Astrocyte (in vitro differentiated cells and primary cell): ENCODE measurements at regions not wholly inside any gene's neighbourhood (a gene's known extent, or its start where the extent isn't known, plus 50 kb on each side); places are given as distances from the start of the nearest gene placed in this dataset.
"Not testable (repeated sequence)": the region's sequence is repeated elsewhere in the genome, so short reads cannot be mapped to it uniquely, and the experiment has no call there.

Source experiments
- DNase-seq: peaks from one replicate; pipeline ENCODE4 v3.0.0-alpha.2; 2010; ENCODE audit warnings: low read depth
- FAIRE-seq: peaks from 2 replicates; lab custom pipeline; 2011; peaks lifted over from hg19 to GRCh38; lab: Jason Lieb, UNC
- H2AFZ ChIP-seq: 2 replicates; pipeline ENCODE4 v1.6.0; 2012; ENCODE audit warnings: low read depth, low read length, inconsistent platforms
- H3K27ac ChIP-seq: 2 replicates; pipeline ENCODE4 v1.5.1; 2011; ENCODE audit warnings: low read depth, low read length, inconsistent platforms
- H3K27me3 ChIP-seq: 2 replicates; pipeline ENCODE4 v1.6.0; 2011; ENCODE audit warnings: low read length, inconsistent platforms; ENCODE audit not compliant: insufficient read depth
- H3K36me3 ChIP-seq: 2 replicates; pipeline ENCODE4 v1.5.1; 2011; ENCODE audit warnings: low read length, inconsistent platforms; ENCODE audit not compliant: insufficient read depth
- H3K4me1 ChIP-seq: 2 replicates; pipeline ENCODE4 v1.5.1; 2011; ENCODE audit warnings: low read length, inconsistent platforms; ENCODE audit not compliant: insufficient read depth
- H3K4me2 ChIP-seq: 2 replicates; pipeline ENCODE4 v1.6.0; 2012; ENCODE audit warnings: low read length, inconsistent platforms
- H3K4me3 ChIP-seq: 2 replicates; pipeline ENCODE4 v1.5.1; 2011; ENCODE audit warnings: low read depth, mild to moderate bottlenecking, low read length, inconsistent platforms; ENCODE audit not compliant: insufficient read depth
- H3K79me2 ChIP-seq: 2 replicates; pipeline ENCODE4 v1.6.0; 2012; ENCODE audit warnings: mild to moderate bottlenecking, low read length, inconsistent platforms; ENCODE audit not compliant: insufficient read depth
- H3K9ac ChIP-seq: 2 replicates; pipeline ENCODE4 v1.6.0; 2012; ENCODE audit warnings: mild to moderate bottlenecking, low read length, inconsistent platforms
- H3K9me3 ChIP-seq: 2 replicates; pipeline ENCODE4 v1.5.1; 2012; ENCODE audit warnings: low read depth, mild to moderate bottlenecking, low read length, inconsistent platforms; ENCODE audit not compliant: insufficient read depth
- H4K20me1 ChIP-seq: 2 replicates; pipeline ENCODE4 v1.6.0; 2012; ENCODE audit warnings: low read length, inconsistent platforms; ENCODE audit not compliant: insufficient read depth
- H3K27ac Mint-ChIP-seq: one replicate; pipeline ENCODE4 v1.8.0; 2021; ENCODE audit warnings: mild to moderate bottlenecking, mixed read lengths; ENCODE audit not compliant: unreplicated experiment
- H3K27me3 Mint-ChIP-seq: one replicate; pipeline ENCODE4 v1.8.0; 2021; ENCODE audit warnings: low read depth, mixed read lengths; ENCODE audit not compliant: unreplicated experiment
- H3K36me3 Mint-ChIP-seq: one replicate; pipeline ENCODE4 v1.8.0; 2021; ENCODE audit warnings: low read depth, mixed read lengths; ENCODE audit not compliant: unreplicated experiment
- H3K4me1 Mint-ChIP-seq: one replicate; pipeline ENCODE4 v1.8.0; 2021; ENCODE audit warnings: low read depth, mixed read lengths; ENCODE audit not compliant: unreplicated experiment
- H3K4me3 Mint-ChIP-seq: one replicate; pipeline ENCODE4 v1.8.0; 2021; ENCODE audit warnings: mild to moderate bottlenecking, moderate library complexity, mixed read lengths; ENCODE audit not compliant: unreplicated experiment
- H3K9me3 Mint-ChIP-seq: one replicate; pipeline ENCODE4 v1.8.0; 2021; ENCODE audit warnings: mild to moderate bottlenecking, mixed read lengths; ENCODE audit not compliant: unreplicated experiment
- EZH2 ChIP-seq: IDR thresholded peaks from 2 replicates; pipeline ENCODE4 v1.6.1; 2012; ENCODE audit warnings: mild to moderate bottlenecking, low read length, inconsistent platforms; ENCODE audit not compliant: insufficient read depth
- TF ChIP-seq, protein P1 (sequence below): IDR thresholded peaks from 2 replicates; pipeline ENCODE4 v1.5.1; 2011; ENCODE audit warnings: low read depth, mild to moderate bottlenecking, inconsistent platforms, low read length, moderate library complexity; ENCODE audit not compliant: insufficient read depth

DNA sequence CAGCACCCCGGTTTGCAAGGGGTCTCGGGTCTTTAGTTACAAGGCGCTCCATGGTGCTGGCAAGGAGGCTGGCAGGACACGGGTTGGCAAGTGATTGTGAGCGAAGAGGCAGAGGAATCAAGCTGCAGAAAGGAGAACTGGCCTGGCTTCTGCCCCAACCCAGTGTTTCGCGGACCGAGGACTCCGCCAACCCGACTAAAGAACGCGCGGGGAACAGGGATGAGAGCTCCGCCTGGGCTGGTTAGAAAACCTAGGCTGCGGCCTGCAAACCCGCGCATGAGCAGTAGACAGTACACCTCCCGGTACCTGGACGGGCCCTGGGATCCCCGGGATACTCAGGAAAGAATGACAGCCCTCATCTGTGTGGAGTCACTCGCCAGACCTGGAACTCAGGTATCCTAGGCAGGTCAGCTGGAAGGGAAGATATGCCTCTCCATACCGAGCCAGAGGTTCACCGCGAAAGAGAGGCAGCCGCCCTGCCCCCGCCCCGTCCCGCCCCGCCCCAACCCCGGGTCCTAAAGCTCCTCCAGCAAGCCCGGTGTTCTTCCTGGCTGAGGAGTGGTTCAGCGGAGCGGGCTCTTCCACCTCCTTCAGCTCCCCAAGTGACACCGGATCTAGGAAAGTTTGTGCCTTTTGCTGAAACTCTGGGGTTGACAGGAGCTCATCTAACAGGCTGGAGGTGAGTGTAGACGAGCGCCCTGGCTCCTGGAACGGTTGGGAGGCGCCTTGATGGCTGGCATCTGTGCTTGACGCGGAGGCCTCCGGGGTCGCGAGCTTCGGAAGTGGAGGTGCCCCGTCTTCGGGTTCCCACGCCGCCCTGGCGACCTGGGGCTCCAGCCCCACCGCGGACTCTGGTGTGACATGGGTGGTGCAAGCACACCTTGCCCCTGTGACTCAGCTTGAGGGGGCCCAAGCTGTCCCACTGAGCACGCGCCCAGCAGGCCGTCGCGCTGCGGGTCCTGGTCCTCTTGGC lies 1847.3 kb upstream of the DEFB115 start:
- Mint-ChIP-seq H3K27ac (no peak overlapping the region), H3K9me3 (peaks cover 32% of the 10 kb centered on the region), H3K27me3 (no peaks in the 10 kb centered on the region), H3K4me3 (no peak overlapping the region), H3K36me3 (no peaks in the 10 kb centered on the region), H3K4me1 (no peaks in the 10 kb centered on the region)
- Histone ChIP-seq H3K4me1 (no peaks in the 10 kb centered on the region), H3K27me3 (no peaks in the 10 kb centered on the region), H3K9me3 (no peaks in the 10 kb centered on the region), H3K4me3 (no peak overlapping the region), H4K20me1 (no peaks in the 10 kb centered on the region), H3K4me2 (no peak overlapping the region), H3K36me3 (no peaks in the 10 kb centered on the region), H3K79me2 (no peaks in the 10 kb centered on the region), H3K27ac (no peak overlapping the region), H2AFZ (no peak overlapping the region), H3K9ac (no peak overlapping the region)
- FAIRE-seq: no peak
- DNase-seq: no peak
- TF ChIP-seq EZH2: no peak
- TF ChIP-seq, protein P1, sequence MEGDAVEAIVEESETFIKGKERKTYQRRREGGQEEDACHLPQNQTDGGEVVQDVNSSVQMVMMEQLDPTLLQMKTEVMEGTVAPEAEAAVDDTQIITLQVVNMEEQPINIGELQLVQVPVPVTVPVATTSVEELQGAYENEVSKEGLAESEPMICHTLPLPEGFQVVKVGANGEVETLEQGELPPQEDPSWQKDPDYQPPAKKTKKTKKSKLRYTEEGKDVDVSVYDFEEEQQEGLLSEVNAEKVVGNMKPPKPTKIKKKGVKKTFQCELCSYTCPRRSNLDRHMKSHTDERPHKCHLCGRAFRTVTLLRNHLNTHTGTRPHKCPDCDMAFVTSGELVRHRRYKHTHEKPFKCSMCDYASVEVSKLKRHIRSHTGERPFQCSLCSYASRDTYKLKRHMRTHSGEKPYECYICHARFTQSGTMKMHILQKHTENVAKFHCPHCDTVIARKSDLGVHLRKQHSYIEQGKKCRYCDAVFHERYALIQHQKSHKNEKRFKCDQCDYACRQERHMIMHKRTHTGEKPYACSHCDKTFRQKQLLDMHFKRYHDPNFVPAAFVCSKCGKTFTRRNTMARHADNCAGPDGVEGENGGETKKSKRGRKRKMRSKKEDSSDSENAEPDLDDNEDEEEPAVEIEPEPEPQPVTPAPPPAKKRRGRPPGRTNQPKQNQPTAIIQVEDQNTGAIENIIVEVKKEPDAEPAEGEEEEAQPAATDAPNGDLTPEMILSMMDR: no peak

DNA sequence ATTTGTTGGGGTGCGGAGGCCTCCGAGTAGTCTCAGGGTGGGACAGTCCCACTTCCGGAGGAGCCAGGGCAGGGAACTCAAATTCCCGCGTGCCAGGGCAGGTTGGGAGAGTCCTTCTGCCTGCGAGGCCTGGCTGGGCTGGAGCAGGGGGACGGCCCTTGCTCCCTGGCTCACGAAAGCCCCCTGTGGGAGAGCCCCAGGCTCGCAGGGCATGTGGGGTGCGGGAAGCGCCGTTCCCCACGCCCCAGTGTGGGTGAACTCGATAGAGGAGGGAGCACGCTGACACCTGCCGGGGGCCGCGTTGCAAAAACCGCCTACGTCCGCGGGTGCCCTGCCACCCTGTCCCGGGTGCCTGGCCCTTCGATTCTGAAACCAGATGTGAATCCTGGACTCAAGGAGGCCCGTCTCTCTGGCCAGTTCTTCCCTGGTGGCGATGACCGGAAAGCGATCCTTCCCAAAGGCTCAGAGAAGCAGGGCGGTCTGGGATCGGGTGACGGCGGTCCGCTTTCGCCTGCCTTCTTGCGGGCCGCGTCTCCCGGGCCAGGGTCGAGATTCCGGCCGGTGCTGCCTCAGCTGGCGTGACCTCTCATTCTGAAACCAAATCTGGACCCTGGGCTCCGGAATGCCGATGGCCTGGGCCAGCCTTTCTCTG lies 1846.5 kb upstream of the DEFB115 start:
- no peak for FAIRE-seq
- Mint-ChIP-seq H3K4me3 (no peak overlapping the region), H3K4me1 (no peaks in the 10 kb centered on the region), H3K27ac (no peak overlapping the region), H3K27me3 (no peaks in the 10 kb centered on the region), H3K9me3 (peaks cover 33% of the 10 kb centered on the region), H3K36me3 (no peaks in the 10 kb centered on the region)
- H3K27me3 ChIP-seq: no peaks in the 10 kb centered on the region
- no peak overlapping the region for H3K4me2 ChIP-seq
- no peaks in the 10 kb centered on the region for H3K36me3 ChIP-seq
- no peaks in the 10 kb centered on the region for H4K20me1 ChIP-seq
- no peak overlapping the region for H3K27ac ChIP-seq
- no peaks in the 10 kb centered on the region for H3K4me1 ChIP-seq
- no peaks in the 10 kb centered on the region for H3K79me2 ChIP-seq
- no peak overlapping the region for H3K9ac ChIP-seq
- H3K4me3 ChIP-seq: no peak overlapping the region
- DNase-seq: no peak
- no peak overlapping the region for H2AFZ ChIP-seq
- no peaks in the 10 kb centered on the region for H3K9me3 ChIP-seq
- TF ChIP-seq, protein P1: no peak
- TF ChIP-seq EZH2: no peak

DNA sequence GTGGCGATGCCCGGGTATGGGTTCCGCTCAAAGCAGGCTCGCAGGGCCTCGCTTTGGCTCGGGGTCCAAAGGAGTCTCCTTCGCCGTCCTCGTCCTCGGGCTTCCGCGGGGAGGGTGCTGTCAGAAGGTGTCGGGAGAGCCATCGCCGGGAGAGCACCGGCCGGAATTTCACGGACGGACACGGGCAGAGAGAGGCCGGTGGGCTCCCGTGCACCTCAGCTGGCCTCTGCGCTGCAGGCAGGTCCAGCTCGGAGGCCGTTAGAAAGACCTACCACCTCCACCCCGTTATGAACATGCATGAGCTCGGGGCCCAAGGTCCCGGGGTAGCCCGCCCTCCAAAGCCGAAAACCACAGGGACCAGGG lies 1846.0 kb upstream of the DEFB115 start:
- DNase-seq, H3K27me3 Mint-ChIP-seq, H3K4me2 ChIP-seq, H3K79me2 ChIP-seq, H3K9ac ChIP-seq, H3K4me1 Mint-ChIP-seq, H3K36me3 ChIP-seq, H3K27ac Mint-ChIP-seq, H3K27ac ChIP-seq, H3K36me3 Mint-ChIP-seq, H3K4me1 ChIP-seq, H3K27me3 ChIP-seq, H4K20me1 ChIP-seq, H3K4me3 ChIP-seq, FAIRE-seq, H3K9me3 ChIP-seq, H2AFZ ChIP-seq, H3K4me3 Mint-ChIP-seq: not testable (repeated sequence)
- H3K9me3 Mint-ChIP-seq: peaks cover 33% of the 10 kb centered on the region
